ENCODE measurements at regions not wholly inside any gene's neighbourhood (a gene's known extent, or its start where the extent isn't known, plus 50 kb on each side); places are given as distances from the start of the nearest gene placed in this dataset.
A peak's percentile ranks its signal among the peaks of the same experiment; 100 is the strongest.

DNA sequence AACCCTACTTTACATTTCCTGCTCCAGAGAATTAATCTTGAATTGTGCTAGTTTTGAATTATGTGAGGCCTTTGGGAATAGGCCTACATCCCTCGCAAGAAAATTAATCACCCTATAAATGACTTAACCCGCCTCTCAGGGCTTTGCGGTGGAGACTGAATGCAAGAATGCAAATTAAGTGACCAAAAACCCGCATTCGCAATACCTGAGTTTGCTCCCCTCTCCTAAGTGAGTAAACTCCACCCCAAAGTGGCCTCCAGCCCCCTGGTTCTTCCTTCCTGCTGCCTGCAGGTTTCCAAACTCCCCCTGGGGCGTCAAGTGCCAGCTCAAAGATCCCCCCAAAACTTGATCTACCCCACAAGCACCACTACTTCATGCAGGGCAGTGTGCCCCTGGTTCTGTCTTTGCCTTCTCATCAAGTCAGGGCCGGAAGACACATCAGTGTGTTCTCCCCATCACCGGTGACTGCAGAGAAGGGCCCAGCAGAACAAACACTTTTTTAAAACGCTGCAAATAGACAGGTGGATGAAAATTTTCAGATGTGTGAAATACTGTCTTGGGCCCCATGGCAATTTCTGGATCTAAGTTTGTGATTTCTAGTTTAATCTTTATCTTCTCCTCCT, 644.7 kb downstream of the VRK1 start:
- no peak for DNase-seq (ENCODE audit: low read depth, low spot score)

DNA sequence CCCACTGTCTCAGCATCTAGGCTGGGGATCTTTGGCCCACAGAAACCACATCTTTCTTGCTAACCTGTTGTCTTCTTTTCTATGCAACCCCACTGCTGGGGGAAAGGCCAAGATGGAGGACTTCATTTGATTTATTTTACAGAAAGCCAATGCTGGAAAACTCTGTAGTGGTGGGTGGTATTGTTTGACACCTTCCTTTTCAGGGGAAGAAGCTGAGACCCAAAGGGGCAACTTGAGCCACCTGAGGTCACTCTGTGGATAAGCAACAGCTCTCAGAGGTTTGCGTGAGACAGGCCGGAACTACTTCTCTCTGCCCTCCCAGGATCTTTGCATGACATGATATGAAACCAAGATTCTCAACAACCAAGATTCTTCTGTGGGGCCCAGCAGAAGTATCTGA, 645.2 kb downstream of the VRK1 start:
- DNase-seq (ENCODE audit: low read depth, low spot score) = no peak

DNA sequence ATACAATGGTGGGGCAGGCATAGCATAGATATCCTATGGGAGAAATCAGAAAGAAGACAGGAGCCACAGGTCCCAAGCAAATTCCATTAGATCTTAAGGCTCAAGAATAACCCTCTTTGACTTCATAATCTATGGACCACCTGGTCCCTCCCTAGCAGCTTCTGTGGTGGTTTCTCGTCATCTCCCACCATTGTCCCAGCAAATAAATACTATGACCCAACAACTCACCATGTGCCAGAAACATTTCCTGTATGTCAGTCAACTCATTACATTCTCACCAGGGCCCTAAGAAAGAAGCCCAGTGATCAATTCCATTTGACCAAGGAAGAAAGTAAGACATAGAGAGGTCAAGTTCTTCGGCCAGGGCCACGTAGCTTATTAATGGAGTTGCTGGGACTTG, 646.2 kb downstream of the VRK1 start:
- DNase-seq (ENCODE audit: low read depth, low spot score) = no peak

DNA sequence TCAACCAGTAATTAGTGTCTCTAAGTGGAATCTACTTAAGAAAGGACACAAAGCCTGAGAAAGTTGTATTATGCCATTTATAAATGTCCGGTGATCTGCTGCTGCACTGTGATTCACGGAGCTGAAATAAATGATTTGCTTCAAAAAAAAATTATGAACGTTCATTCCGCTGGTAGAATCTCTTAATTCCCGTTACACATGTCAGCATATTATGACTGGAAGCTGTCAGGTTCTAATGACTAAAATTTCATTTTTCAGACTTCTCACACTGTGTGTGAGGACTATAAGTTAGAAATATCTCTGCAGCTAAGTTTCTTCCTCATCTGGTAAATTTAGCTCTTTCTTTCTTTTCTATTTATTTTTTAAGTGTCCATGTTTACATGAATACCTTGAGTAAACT, 647.1 kb downstream of the VRK1 start:
- no peak for DNase-seq (ENCODE audit: low read depth, low spot score)

DNA sequence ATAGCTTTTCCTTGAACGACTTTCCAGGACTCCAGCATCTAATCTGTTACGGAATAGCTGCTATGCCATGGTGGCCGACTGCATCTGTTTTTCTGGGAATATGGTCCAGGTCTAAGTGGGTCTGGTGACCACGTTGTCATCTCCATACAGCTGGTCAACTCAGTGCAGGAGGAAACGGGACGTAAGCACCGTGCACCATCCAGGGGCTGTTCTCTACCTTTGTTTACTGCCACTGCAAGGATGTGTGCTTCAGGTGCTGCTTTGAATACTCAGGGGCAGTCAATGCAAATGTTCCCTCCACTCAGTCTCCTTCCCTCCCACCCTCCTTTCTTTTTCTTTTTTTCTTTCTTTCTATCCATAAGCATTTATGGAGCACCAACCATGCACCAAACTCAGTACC, 648.2 kb downstream of the VRK1 start:
- no peak for DNase-seq (ENCODE audit: low read depth, low spot score)

GRCh38 chr14:97446087-97446486, 648.9 kb downstream of the VRK1 start:
- no peak for DNase-seq (ENCODE audit: low read depth, low spot score)

DNA sequence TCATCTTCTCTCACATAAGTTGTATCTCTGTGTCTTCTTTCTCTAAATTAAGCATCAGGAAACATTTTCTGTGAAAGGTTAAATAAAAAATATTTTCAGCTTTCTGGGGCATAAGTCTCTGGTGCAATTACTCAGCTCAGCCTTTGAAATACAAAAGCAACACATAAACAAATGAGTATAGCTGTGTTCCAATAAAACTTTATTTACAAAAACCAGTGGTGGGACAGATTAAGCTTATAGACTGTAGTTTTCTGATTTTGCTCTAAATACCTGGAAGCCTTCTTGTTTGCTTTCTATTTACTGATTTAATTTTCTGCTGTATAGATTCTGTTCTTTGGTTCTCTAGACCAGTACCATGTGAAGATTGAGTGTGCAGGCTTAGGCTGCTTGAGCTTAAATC, 655.1 kb downstream of the VRK1 start:
- no peak for DNase-seq (ENCODE audit: low read depth, low spot score)

- DNase-seq (ENCODE audit: low read depth, low spot score) = no peak
These were observed 656.8 kb downstream of the VRK1 start for GRCh38 chr14:97453991-97454390.

- no peak for DNase-seq (ENCODE audit: low read depth, low spot score)
These were observed 659.3 kb downstream of the VRK1 start for GRCh38 chr14:97456462-97456861.

DNA sequence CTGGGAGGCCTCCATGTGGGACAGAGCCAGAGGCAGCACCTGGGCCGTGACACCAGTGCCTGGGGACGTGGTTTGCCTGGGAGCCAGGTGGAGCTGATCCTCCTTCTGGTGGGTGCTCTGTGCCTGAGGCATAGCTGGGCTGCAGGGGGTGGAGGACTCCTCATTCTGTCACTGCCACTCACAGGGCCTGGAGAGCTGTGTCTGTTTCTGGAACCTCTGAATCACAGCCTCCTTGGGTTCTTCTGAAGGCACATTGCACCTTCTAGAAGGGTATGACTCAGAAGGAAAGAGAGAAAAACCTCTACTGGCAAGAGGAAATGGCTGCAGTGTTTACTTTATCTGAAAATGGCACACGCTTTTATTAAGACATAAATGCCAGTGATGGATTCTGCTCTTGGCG, 659.8 kb downstream of the VRK1 start:
- peak; percentile 25 for DNase-seq (ENCODE audit: low read depth, low spot score)

- no peak for DNase-seq (ENCODE audit: low read depth, low spot score)
These were observed 660.4 kb downstream of the VRK1 start for GRCh38 chr14:97457575-97458085.

- no peak for DNase-seq (ENCODE audit: low read depth, low spot score)
These were observed 661.1 kb downstream of the VRK1 start for GRCh38 chr14:97458255-97458654.

DNA sequence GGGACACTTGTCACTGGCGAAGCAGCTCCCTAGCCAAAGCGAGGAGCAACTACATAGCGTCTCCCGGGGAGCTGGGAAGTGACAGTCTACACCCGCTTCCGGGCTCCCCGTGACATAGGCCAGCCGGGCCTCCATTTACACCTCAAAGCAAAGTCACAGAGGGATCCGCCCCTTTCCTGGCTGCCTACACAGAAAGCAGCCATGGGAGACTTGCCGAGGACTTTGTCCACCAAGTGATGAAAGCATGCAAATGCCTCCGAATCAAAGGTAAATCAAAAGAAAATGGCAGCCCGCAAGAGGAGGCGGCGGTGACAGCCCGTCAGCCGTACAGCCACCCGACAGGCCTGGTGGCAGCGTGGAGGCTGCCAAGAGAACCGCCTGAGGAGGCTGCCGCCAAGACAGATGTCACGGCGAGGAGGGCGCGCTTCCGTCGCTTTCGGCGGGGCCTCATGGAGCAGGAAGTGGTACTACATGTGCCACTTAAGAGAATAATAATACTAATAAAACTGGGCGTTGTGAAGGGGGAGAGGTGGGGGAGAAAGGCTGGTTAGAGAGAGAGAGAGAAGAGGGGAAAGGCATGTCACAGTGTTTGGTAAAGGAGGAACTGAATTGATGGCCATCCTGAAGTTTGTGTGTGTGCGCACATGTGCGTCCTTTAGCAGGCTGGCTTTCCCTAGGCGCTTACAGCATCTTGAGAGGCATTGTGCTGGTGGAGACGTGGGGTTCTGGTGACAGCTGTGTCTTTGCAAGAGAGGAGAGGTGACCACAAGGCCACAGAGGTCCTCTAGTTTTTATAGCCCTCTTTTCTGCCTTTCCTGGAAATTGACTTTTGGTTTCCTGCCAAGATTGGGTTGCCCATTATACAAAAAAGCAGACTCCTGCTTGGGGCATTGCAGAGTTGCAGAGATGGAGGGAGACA, 661.7 kb downstream of the VRK1 start:
- peak; percentile 63 for DNase-seq (ENCODE audit: low read depth, low spot score)

GRCh38 chr14:97462081-97462480, 664.9 kb downstream of the VRK1 start:
- DNase-seq (ENCODE audit: low read depth, low spot score) = no peak

- DNase-seq (ENCODE audit: low read depth, low spot score) = no peak
These were observed 671.0 kb downstream of the VRK1 start for GRCh38 chr14:97468220-97468619.

DNA sequence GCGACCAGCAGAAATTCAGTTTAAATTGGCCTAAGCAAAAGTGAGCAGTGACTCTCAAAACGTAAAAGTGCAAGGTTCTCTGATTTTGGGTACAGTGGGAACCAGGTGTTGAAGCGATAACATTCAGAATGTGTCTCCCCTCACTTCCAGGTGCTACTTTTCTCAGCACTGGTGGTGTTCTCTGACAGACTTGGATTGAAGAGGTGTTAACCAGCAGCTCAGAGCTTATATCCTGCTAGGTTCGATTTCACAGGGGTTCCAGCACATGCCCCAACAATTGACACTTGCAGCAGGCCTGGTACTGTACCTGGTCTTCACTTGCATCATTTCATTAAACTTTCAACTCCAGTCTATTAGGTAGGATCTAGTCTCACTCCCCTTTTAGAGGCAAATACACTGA, 680.2 kb downstream of the VRK1 start:
- no peak for DNase-seq (ENCODE audit: low read depth, low spot score)

GRCh38 chr14:97485201-97485600, 688.0 kb downstream of the VRK1 start:
- no peak for DNase-seq (ENCODE audit: low read depth, low spot score)

DNA sequence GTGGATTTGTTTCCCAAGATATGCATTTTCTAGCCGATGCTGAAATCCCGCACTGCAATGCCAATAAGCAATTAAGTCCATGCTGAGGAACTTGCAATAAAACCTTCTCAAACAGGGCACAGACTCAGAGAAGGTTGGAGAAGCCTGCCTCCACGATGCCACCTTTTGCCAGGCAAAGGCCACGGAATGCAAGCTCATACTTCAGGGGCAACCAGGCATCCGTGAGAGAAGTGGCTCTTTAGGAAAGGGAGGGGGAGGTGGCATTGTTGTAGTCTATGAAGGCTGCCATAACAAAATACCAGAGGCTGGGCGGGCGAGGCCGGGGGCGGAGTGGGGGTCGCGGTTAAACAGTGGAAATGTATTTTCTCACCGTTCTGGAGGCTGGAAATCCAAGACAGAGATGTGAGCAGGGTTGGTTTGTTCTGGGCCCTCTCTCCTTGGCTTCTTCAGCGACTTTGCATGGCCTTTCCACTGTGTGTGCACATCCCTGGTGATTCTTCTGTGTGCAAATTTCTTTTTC, 689.5 kb downstream of the VRK1 start:
- no peak for DNase-seq (ENCODE audit: low read depth, low spot score)

- no peak for DNase-seq (ENCODE audit: low read depth, low spot score)
These were observed 692.6 kb downstream of the VRK1 start for GRCh38 chr14:97489750-97490149.

GRCh38 chr14:97490521-97491070, 693.4 kb downstream of the VRK1 start:
- DNase-seq (ENCODE audit: low read depth, low spot score) = no peak

- no peak for DNase-seq (ENCODE audit: low read depth, low spot score)
These were observed 694.5 kb downstream of the VRK1 start for GRCh38 chr14:97491697-97492096.

- no peak for DNase-seq (ENCODE audit: low read depth, low spot score)
These were observed 702.8 kb downstream of the VRK1 start for GRCh38 chr14:97499790-97500481.
